Testis (tissue), 2 donors: ENCODE measurements at regions not wholly inside any gene's neighbourhood (a gene's known extent, or its start where the extent isn't known, plus 50 kb on each side); places are given as distances from the start of the nearest gene placed in this dataset.

Experiments used
- CTCF ChIP-seq, 3 experiments: fragments of 450-650 bp in 2 of 3; fragments of 200-600 bp in 1 of 3; sonication (generic) in 1 of 3; IDR thresholded peaks; one replicate each; pipeline ENCODE4 v1.5.1; 2016 to 2019; ENCODE audit warnings: antibody characterized with exemption in 3 of 3, mild to moderate bottlenecking in 2 of 3, moderate library complexity in 1 of 3
- POLR2A ChIP-seq: fragments of 450-650 bp; IDR thresholded peaks from one replicate; pipeline ENCODE4 v1.6.1; 2017; ENCODE audit warnings: antibody characterized with exemption, mild to moderate bottlenecking, moderate library complexity

GRCh38 chr3:46124216-46125177 is 83.6 kb downstream of the CCR1 start:
- TF ChIP-seq CTCF (IDR thresholded peaks at IDR 0.05) (no peak), POLR2A (no peak)
